MM.1S (cell line): ENCODE measurements at regions not wholly inside any gene's neighbourhood (a gene's known extent, or its start where the extent isn't known, plus 50 kb on each side); places are given as distances from the start of the nearest gene placed in this dataset.

ENCODE experiments used
- DNase-seq: peaks from one replicate; pipeline ENCODE4 v3.0.0-alpha.2; 2015
- H2AFZ ChIP-seq: fragments of 300-600 bp; sonication (generic); 2 replicates; pipeline ENCODE4 v1.6.0; 2016; ENCODE audit warnings: antibody characterized with exemption, low read length
- H3F3A ChIP-seq: fragments of 300-600 bp; sonication (generic); 2 replicates; pipeline ENCODE4 v1.6.1; 2016; ENCODE audit warnings: mild to moderate bottlenecking, antibody characterized with exemption, low read length, moderate library complexity, mixed read lengths; ENCODE audit not compliant: insufficient read depth
- H3K27ac ChIP-seq: fragments of 300-600 bp; sonication (generic); 2 replicates; pipeline ENCODE4 v1.5.1; 2016; ENCODE audit warnings: mild to moderate bottlenecking, low read length
- H3K27me3 ChIP-seq: fragments of 300-600 bp; sonication (generic); replicated peaks from 2 replicates; pipeline ENCODE4 v1.6.0; 2016; ENCODE audit warnings: low read length; ENCODE audit not compliant: insufficient read depth
- H3K36me3 ChIP-seq: fragments of 300-600 bp; sonication (generic); replicated peaks from 2 replicates; pipeline ENCODE4 v1.6.1; 2016; ENCODE audit warnings: mild to moderate bottlenecking, low read length, mixed read lengths; ENCODE audit not compliant: insufficient read depth
- H3K4me1 ChIP-seq: fragments of 300-600 bp; sonication (generic); 2 replicates; pipeline ENCODE4 v1.6.1; 2016; ENCODE audit warnings: low read length, mixed read lengths
- H3K4me2 ChIP-seq: fragments of 300-600 bp; sonication (generic); 2 replicates; pipeline ENCODE4 v1.6.0; 2016; ENCODE audit warnings: low read depth, low read length
- H3K4me3 ChIP-seq: fragments of 300-600 bp; sonication (generic); 2 replicates; pipeline ENCODE4 v1.5.1; 2016; ENCODE audit warnings: low read length, mixed read lengths
- H3K79me2 ChIP-seq: fragments of 300-600 bp; sonication (generic); 2 replicates; pipeline ENCODE4 v1.6.1; 2016; ENCODE audit warnings: mixed run types, low read length, mixed read lengths
- H3K9ac ChIP-seq: fragments of 300-600 bp; sonication (generic); 2 replicates; pipeline ENCODE4 v1.6.1; 2016; ENCODE audit warnings: low read length, mixed read lengths
- H3K9me2 ChIP-seq: fragments of 300-600 bp; sonication (generic); replicated peaks from 2 replicates; pipeline ENCODE4 v1.6.1; 2016; ENCODE audit warnings: mild to moderate bottlenecking, low read length, mixed read lengths; ENCODE audit not compliant: insufficient read depth
- H3K9me3 ChIP-seq: fragments of 300-600 bp; sonication (generic); replicated peaks from 2 replicates; pipeline ENCODE4 v1.6.1; 2016; ENCODE audit warnings: mild to moderate bottlenecking, low read length, mixed read lengths; ENCODE audit not compliant: insufficient read depth
- H4K20me1 ChIP-seq: fragments of 300-600 bp; sonication (generic); 2 replicates; pipeline ENCODE4 v1.6.1; 2016; ENCODE audit warnings: mild to moderate bottlenecking, low read length, moderate library complexity, mixed read lengths; ENCODE audit not compliant: insufficient read depth
- EZH2 ChIP-seq: fragments of 300-600 bp; sonication (generic); optimal IDR thresholded peaks from 2 replicates; pipeline ENCODE3; 2017; ENCODE audit warnings: low read depth, mild to moderate bottlenecking, antibody characterized with exemption, low read length, mixed read lengths
- EZH2phosphoT487 ChIP-seq: fragments of 300-600 bp; sonication (generic); IDR thresholded peaks from 2 replicates; pipeline ENCODE4 v1.6.1; 2018; ENCODE audit warnings: antibody characterized with exemption, low read length
- TF ChIP-seq, protein P1 (sequence below): fragments of 300-600 bp; sonication (generic); IDR thresholded peaks from 2 replicates; pipeline ENCODE4 v1.5.1; 2016; ENCODE audit warnings: antibody characterized with exemption, low read length, mixed read lengths

DNA sequence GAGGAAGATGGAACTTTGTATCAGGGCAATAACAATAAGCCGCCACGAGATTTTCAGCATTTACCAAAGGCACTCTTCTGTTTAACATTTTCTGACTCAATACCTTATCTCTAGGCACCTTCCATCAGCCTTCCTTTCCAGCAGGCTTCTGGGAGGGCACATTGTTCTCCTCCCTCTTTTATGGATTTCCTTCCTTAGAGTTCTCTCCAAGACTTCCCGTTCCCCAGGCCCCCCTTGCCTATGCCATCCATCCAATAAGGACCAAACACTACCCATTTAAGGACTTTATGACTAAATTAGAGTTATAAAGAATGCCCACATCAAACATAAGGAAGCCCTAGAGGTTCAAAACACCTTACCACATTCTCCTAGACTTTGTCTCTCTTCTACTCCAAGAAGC is 71.0 kb upstream of the ACP3 start:
- no peaks in the 10 kb centered on the region for H3K79me2 ChIP-seq
- no peak overlapping the region; the same call in 1 of the 2 replicates for H3K4me3 ChIP-seq
- no peaks in the 10 kb centered on the region for H3K9me3 ChIP-seq
- DNase-seq, result no peak
- H3K27me3 ChIP-seq, result no peaks in the 10 kb centered on the region
- no peaks in the 10 kb centered on the region for H4K20me1 ChIP-seq
- H3K36me3 ChIP-seq, result no peaks in the 10 kb centered on the region
- H3F3A ChIP-seq, result no peaks in the 10 kb centered on the region
- H3K4me1 ChIP-seq, result peaks cover 12% of the 10 kb centered on the region
- TF ChIP-seq EZH2 (no peak), EZH2phosphoT487 (no peak)
- TF ChIP-seq, protein P1, sequence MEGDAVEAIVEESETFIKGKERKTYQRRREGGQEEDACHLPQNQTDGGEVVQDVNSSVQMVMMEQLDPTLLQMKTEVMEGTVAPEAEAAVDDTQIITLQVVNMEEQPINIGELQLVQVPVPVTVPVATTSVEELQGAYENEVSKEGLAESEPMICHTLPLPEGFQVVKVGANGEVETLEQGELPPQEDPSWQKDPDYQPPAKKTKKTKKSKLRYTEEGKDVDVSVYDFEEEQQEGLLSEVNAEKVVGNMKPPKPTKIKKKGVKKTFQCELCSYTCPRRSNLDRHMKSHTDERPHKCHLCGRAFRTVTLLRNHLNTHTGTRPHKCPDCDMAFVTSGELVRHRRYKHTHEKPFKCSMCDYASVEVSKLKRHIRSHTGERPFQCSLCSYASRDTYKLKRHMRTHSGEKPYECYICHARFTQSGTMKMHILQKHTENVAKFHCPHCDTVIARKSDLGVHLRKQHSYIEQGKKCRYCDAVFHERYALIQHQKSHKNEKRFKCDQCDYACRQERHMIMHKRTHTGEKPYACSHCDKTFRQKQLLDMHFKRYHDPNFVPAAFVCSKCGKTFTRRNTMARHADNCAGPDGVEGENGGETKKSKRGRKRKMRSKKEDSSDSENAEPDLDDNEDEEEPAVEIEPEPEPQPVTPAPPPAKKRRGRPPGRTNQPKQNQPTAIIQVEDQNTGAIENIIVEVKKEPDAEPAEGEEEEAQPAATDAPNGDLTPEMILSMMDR, result no peak
- peak overlapping the region; percentile 36; the same call in 1 of the 2 replicates for H3K27ac ChIP-seq
- H3K9me2 ChIP-seq, result no peaks in the 10 kb centered on the region
- H3K9ac ChIP-seq, result no peak overlapping the region
- H3K4me2 ChIP-seq, result peak overlapping the region; percentile 55; the same call in 1 of the 2 replicates
- no peak overlapping the region for H2AFZ ChIP-seq

DNA sequence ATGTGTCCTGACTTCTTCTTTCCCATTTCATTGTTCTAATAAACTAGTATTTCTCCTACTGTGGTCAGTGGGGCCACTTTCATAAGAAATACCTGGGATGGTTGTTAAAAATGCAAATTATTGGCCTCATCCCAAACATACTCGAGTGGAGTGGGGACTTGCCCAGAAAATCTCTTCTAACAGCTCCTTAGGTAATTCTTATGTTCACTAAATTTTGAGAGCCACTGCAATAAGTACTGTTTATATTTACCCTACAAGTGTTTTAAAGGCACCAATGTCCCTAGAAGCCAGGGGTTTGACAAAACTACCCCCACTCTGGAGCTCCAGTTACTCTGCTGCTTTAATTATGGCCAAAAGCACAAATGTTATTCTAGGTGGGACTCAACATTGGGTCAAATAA is 70.0 kb upstream of the ACP3 start:
- Histone ChIP-seq H3K9me3 (no peaks in the 10 kb centered on the region), H3K36me3 (no peaks in the 10 kb centered on the region), H3K4me3 (no peak overlapping the region), H3K27me3 (no peaks in the 10 kb centered on the region), H3K4me2 (no peak overlapping the region), H3K9ac (no peak overlapping the region), H3K79me2 (no peaks in the 10 kb centered on the region), H3F3A (no peaks in the 10 kb centered on the region), H4K20me1 (no peaks in the 10 kb centered on the region), H2AFZ (no peak overlapping the region), H3K4me1 (peaks cover 12% of the 10 kb centered on the region), H3K9me2 (no peaks in the 10 kb centered on the region), H3K27ac (no peak overlapping the region)
- TF ChIP-seq EZH2phosphoT487 (no peak), EZH2 (no peak)
- TF ChIP-seq, protein P1, result no peak
- DNase-seq, result no peak

DNA sequence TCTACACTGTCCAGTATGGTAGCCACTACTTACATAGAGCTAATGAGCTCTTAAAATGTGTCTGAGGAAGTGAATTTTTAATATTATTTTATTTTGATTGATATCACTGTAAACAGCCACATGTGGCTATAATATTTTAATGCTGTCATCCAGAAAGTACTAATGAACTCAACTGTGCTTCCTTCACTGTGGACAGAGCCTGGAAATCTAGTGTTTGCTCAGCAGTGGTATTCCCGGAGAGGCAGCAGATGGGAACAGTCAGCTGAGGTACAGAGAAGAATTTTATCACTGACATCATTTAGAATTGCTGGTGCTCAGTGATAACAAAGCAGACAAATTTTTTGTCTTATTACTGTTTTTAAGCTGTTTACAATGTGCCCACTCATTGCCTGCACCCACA is 68.7 kb upstream of the ACP3 start:
- H2AFZ ChIP-seq, result no peak overlapping the region
- H4K20me1 ChIP-seq, result no peaks in the 10 kb centered on the region
- H3K9me3 ChIP-seq, result no peaks in the 10 kb centered on the region
- H3K9me2 ChIP-seq, result no peaks in the 10 kb centered on the region
- no peaks in the 10 kb centered on the region for H3K79me2 ChIP-seq
- no peak for DNase-seq
- no peaks in the 10 kb centered on the region for H3F3A ChIP-seq
- H3K36me3 ChIP-seq, result no peaks in the 10 kb centered on the region
- no peak overlapping the region for H3K9ac ChIP-seq
- H3K27me3 ChIP-seq, result no peaks in the 10 kb centered on the region
- peaks cover 12% of the 10 kb centered on the region for H3K4me1 ChIP-seq
- no peak overlapping the region for H3K27ac ChIP-seq
- H3K4me2 ChIP-seq, result no peak overlapping the region
- TF ChIP-seq EZH2 (no peak), EZH2phosphoT487 (no peak)
- TF ChIP-seq, protein P1, result no peak
- H3K4me3 ChIP-seq, result no peak overlapping the region
